ENCODE measurements at regions not wholly inside any gene's neighbourhood (a gene's known extent, or its start where the extent isn't known, plus 50 kb on each side); places are given as distances from the start of the nearest gene placed in this dataset.

GRCh38 chr18:22828171-22828570 is 105.0 kb upstream of the RBBP8 start:
- no peak for TF ChIP-seq EZH2phosphoT487 (IDR thresholded peaks at IDR 0.05; ENCODE audit: borderline replicate concordance)
- TF ChIP-seq, protein P1, sequence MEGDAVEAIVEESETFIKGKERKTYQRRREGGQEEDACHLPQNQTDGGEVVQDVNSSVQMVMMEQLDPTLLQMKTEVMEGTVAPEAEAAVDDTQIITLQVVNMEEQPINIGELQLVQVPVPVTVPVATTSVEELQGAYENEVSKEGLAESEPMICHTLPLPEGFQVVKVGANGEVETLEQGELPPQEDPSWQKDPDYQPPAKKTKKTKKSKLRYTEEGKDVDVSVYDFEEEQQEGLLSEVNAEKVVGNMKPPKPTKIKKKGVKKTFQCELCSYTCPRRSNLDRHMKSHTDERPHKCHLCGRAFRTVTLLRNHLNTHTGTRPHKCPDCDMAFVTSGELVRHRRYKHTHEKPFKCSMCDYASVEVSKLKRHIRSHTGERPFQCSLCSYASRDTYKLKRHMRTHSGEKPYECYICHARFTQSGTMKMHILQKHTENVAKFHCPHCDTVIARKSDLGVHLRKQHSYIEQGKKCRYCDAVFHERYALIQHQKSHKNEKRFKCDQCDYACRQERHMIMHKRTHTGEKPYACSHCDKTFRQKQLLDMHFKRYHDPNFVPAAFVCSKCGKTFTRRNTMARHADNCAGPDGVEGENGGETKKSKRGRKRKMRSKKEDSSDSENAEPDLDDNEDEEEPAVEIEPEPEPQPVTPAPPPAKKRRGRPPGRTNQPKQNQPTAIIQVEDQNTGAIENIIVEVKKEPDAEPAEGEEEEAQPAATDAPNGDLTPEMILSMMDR (conservative IDR thresholded peaks at IDR 0.05; ENCODE audit: low read length), result no peak
